IMR-90 (cell line): ENCODE measurements at regions not wholly inside any gene's neighbourhood (a gene's known extent, or its start where the extent isn't known, plus 50 kb on each side); places are given as distances from the start of the nearest gene placed in this dataset.

Experiments used
- MAZ ChIP-seq: IDR thresholded peaks from 2 replicates; pipeline ENCODE4 v1.6.1; 2012; ENCODE audit warnings: low read depth, mild to moderate bottlenecking, low read length, improper control_type of control experiment, moderate library complexity, borderline replicate concordance
- TF ChIP-seq, protein P1 (sequence below): conservative IDR thresholded peaks from 2 replicates; pipeline ENCODE4 v1.5.1; 2012; ENCODE audit warnings: mild to moderate bottlenecking, low read depth, low read length, improper control_type of control experiment

DNA sequence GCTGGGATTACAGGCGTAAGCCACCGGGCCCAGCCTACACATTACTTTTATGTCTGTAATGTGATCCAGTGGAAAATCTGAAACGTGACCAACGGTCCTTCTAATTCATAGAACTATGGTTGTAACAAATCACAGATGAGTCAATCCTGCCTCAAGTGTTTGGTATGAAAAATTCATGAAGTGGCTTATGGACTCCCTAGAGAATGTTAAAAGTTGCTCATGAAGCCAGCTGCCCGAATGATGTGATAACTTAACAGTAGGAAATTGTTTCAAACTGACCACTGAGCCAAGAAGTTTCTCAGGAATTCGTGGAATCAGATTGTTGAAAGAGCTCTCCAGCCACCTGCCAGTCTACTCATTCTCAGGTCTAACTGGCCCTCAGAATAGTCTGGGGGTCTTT lies 59.4 kb upstream of the FARP1 start:
- TF ChIP-seq MAZ: no peak
- TF ChIP-seq, protein P1, sequence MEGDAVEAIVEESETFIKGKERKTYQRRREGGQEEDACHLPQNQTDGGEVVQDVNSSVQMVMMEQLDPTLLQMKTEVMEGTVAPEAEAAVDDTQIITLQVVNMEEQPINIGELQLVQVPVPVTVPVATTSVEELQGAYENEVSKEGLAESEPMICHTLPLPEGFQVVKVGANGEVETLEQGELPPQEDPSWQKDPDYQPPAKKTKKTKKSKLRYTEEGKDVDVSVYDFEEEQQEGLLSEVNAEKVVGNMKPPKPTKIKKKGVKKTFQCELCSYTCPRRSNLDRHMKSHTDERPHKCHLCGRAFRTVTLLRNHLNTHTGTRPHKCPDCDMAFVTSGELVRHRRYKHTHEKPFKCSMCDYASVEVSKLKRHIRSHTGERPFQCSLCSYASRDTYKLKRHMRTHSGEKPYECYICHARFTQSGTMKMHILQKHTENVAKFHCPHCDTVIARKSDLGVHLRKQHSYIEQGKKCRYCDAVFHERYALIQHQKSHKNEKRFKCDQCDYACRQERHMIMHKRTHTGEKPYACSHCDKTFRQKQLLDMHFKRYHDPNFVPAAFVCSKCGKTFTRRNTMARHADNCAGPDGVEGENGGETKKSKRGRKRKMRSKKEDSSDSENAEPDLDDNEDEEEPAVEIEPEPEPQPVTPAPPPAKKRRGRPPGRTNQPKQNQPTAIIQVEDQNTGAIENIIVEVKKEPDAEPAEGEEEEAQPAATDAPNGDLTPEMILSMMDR: peak; percentile 48
